Erythroblast (primary cell): ENCODE measurements at regions not wholly inside any gene's neighbourhood (a gene's known extent, or its start where the extent isn't known, plus 50 kb on each side); places are given as distances from the start of the nearest gene placed in this dataset.

Experiments used
- GATA1 ChIP-seq: IDR thresholded peaks from 2 replicates; pipeline ENCODE4 v1.6.1; 2011; ENCODE audit warnings: low read depth, mild to moderate bottlenecking, control low read depth, low read length, moderate library complexity
- POLR2A ChIP-seq: IDR thresholded peaks from 2 replicates; pipeline ENCODE4 v1.6.1; 2011; ENCODE audit warnings: mild to moderate bottlenecking, low read length

DNA sequence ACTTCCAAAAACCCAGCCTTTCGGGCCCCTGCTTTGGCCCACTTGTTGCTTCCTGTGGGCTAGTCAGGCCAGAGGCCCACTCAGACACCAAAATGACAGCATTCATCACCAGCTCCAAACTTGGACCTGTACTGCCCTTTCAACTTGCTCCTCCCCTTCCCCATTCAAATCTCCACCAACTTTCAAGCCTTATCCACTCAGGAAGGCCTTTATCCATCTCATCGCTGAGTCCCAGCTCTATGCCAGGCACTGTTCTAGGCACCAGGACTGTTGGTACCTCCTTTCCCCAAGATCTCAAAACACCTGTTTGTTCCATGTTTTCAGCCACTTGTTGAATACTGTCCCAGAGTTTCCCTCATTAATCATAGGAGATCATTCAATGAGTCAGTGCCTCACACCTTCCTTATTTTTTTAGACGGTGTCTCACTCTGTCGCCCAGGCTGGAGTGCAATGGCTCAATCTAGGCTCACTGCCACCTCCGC, 1011.4 kb downstream of the UQCRFS1 start:
- TF ChIP-seq POLR2A (no peak), GATA1 (no peak)
